Smooth muscle cell (in vitro differentiated cells): ENCODE measurements at regions not wholly inside any gene's neighbourhood (a gene's known extent, or its start where the extent isn't known, plus 50 kb on each side); places are given as distances from the start of the nearest gene placed in this dataset.

Experiments used
- DNase-seq: peaks from one replicate; lab custom pipeline; 2025; ENCODE audit not compliant: unreplicated experiment; lab: John Stamatoyannopoulos, UW
- H2AFZ ChIP-seq: fragments of 200-600 bp; sonication (generic); 2 replicates; pipeline ENCODE4 v1.6.0; 2016; ENCODE audit warnings: antibody characterized with exemption, low read depth, mild to moderate bottlenecking
- H3F3A ChIP-seq: fragments of 200-600 bp; sonication (generic); 2 replicates; pipeline ENCODE4 v1.6.0; 2017; ENCODE audit warnings: antibody characterized with exemption, low read depth
- H3K27ac ChIP-seq: fragments of 200-600 bp; sonication (generic); 2 replicates; pipeline ENCODE4 v1.5.1; 2016; ENCODE audit warnings: low read depth, mild to moderate bottlenecking
- H3K27me3 ChIP-seq: fragments of 200-600 bp; sonication (generic); 2 replicates; pipeline ENCODE4 v1.6.1; 2016; ENCODE audit warnings: low read depth, mild to moderate bottlenecking
- H3K36me3 ChIP-seq: fragments of 200-600 bp; sonication (generic); 2 replicates; pipeline ENCODE4 v1.5.1; 2016; ENCODE audit warnings: low read depth
- H3K4me1 ChIP-seq: fragments of 200-600 bp; sonication (generic); 2 replicates; pipeline ENCODE4 v1.5.1; 2016; ENCODE audit warnings: low read depth
- H3K4me2 ChIP-seq: fragments of 200-600 bp; sonication (generic); 2 replicates; pipeline ENCODE4 v1.6.0; 2016; ENCODE audit warnings: mild to moderate bottlenecking
- H3K4me3 ChIP-seq: fragments of 200-600 bp; sonication (generic); 2 replicates; pipeline ENCODE4 v1.5.1; 2016; ENCODE audit warnings: mild to moderate bottlenecking
- H3K79me2 ChIP-seq: fragments of 200-600 bp; sonication (generic); 2 replicates; pipeline ENCODE4 v1.6.0; 2016; ENCODE audit warnings: low read depth, mild to moderate bottlenecking
- H3K9ac ChIP-seq: fragments of 200-600 bp; sonication (generic); 2 replicates; pipeline ENCODE4 v1.6.0; 2016; ENCODE audit warnings: low read depth
- H3K9me3 ChIP-seq: fragments of 200-600 bp; sonication (generic); replicated peaks from 2 replicates; pipeline ENCODE4 v1.5.1; 2016; ENCODE audit warnings: low read depth
- H4K20me1 ChIP-seq: fragments of 200-600 bp; sonication (generic); 2 replicates; pipeline ENCODE4 v1.6.0; 2016; ENCODE audit warnings: low read depth
- CTCF ChIP-seq: fragments of 200-600 bp; sonication (generic); IDR thresholded peaks from 2 replicates; pipeline ENCODE4 v1.5.1; 2017; ENCODE audit warnings: borderline replicate concordance, mild to moderate bottlenecking, antibody characterized with exemption; ENCODE audit not compliant: insufficient read depth, poor library complexity, severe bottlenecking
- WGBS: methylation state at CpG from one replicate; pipeline ENCODE4 v1.1.7; 2016; ENCODE audit warnings: low lambda C conversion rate; 5-methylcytosine and 5-hydroxymethylcytosine counted together

DNA sequence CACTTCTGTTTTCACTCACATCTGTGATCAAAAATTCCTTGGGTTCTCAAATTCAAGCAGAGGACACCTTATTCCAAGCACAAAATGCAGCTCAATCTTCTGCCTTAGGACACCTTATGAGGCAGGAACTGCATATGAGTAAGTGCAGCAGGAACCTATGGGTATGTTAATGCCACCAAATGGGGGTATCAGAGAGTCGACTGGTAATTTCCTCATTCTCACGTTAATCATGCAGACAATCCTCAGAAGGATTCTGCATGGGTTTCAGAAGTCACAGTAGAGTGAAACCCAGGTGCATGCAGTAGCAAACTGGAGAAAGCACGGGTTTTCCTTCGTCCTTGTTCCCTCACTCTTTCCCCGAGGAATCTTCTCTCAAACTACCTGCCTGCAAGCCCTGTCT lies 452.8 kb downstream of the CBLN2 start:
- Histone ChIP-seq H3K9me3 (no peaks in the 10 kb centered on the region), H3K27ac (no peak overlapping the region)

GRCh38 chr18:72089432-72089831 lies 454.7 kb downstream of the CBLN2 start:
- no peak overlapping the region for H3K4me2 ChIP-seq
- no peak overlapping the region for H3K27ac ChIP-seq
- no peak overlapping the region for H3K4me3 ChIP-seq
- TF ChIP-seq CTCF: no peak
- H3K79me2 ChIP-seq: no peaks in the 10 kb centered on the region
- H3K4me1 ChIP-seq: no peaks in the 10 kb centered on the region
- 75% methylated on average over 3 of the region's 3 CpGs for WGBS
- H4K20me1 ChIP-seq: no peaks in the 10 kb centered on the region
- H2AFZ ChIP-seq: no peak overlapping the region
- H3K9ac ChIP-seq: no peak overlapping the region
- H3K36me3 ChIP-seq: no peaks in the 10 kb centered on the region
- no peaks in the 10 kb centered on the region for H3K27me3 ChIP-seq
- H3F3A ChIP-seq: no peaks in the 10 kb centered on the region
- DNase-seq: no peak
- no peaks in the 10 kb centered on the region for H3K9me3 ChIP-seq

More for the DNA sequence above, 452.8 kb downstream of the CBLN2 start:
- no peaks in the 10 kb centered on the region for H3K4me1 ChIP-seq
- H3K9ac ChIP-seq: no peak overlapping the region
- no peaks in the 10 kb centered on the region for H3K27me3 ChIP-seq
- 20% methylated on average over 5 of the region's 5 CpGs for WGBS
- DNase-seq: no peak
- no peak for TF ChIP-seq CTCF
- H3K79me2 ChIP-seq: no peaks in the 10 kb centered on the region
- no peak overlapping the region for H3K4me2 ChIP-seq
- H3K36me3 ChIP-seq: no peaks in the 10 kb centered on the region
- no peaks in the 10 kb centered on the region for H4K20me1 ChIP-seq
- H3K4me3 ChIP-seq: no peak overlapping the region
- H3F3A ChIP-seq: no peaks in the 10 kb centered on the region
- H2AFZ ChIP-seq: no peak overlapping the region

- no peak overlapping the region for H3K4me2 ChIP-seq
- H2AFZ ChIP-seq: no peak overlapping the region
- H3F3A ChIP-seq: no peaks in the 10 kb centered on the region
- H4K20me1 ChIP-seq: no peaks in the 10 kb centered on the region
- H3K4me3 ChIP-seq: no peak overlapping the region
- H3K27me3 ChIP-seq: no peaks in the 10 kb centered on the region
- no peak for DNase-seq
- H3K79me2 ChIP-seq: no peaks in the 10 kb centered on the region
- no peak overlapping the region for H3K27ac ChIP-seq
- WGBS: 18% methylated on average over 4 of the region's 4 CpGs
- no peaks in the 10 kb centered on the region for H3K36me3 ChIP-seq
- H3K9ac ChIP-seq: no peak overlapping the region
- no peaks in the 10 kb centered on the region for H3K4me1 ChIP-seq
- TF ChIP-seq CTCF: peak; percentile 63
- H3K9me3 ChIP-seq: no peaks in the 10 kb centered on the region
These were observed 457.7 kb downstream of the CBLN2 start for GRCh38 chr18:72086421-72086820.

GRCh38 chr18:72075040-72075439 lies 469.1 kb downstream of the CBLN2 start:
- 91% methylated on average over 4 of the region's 4 CpGs for WGBS
- Histone ChIP-seq H3K9ac (no peak overlapping the region), H3K4me1 (no peaks in the 10 kb centered on the region), H3K27me3 (no peaks in the 10 kb centered on the region), H3F3A (no peaks in the 10 kb centered on the region), H4K20me1 (no peaks in the 10 kb centered on the region), H2AFZ (no peak overlapping the region), H3K36me3 (no peaks in the 10 kb centered on the region), H3K27ac (no peak overlapping the region), H3K79me2 (no peaks in the 10 kb centered on the region), H3K4me2 (no peak overlapping the region), H3K9me3 (no peaks in the 10 kb centered on the region), H3K4me3 (no peak overlapping the region)
- no peak for TF ChIP-seq CTCF
- DNase-seq: no peak
